ENCODE measurements at regions not wholly inside any gene's neighbourhood (a gene's known extent, or its start where the extent isn't known, plus 50 kb on each side); places are given as distances from the start of the nearest gene placed in this dataset.

DNA sequence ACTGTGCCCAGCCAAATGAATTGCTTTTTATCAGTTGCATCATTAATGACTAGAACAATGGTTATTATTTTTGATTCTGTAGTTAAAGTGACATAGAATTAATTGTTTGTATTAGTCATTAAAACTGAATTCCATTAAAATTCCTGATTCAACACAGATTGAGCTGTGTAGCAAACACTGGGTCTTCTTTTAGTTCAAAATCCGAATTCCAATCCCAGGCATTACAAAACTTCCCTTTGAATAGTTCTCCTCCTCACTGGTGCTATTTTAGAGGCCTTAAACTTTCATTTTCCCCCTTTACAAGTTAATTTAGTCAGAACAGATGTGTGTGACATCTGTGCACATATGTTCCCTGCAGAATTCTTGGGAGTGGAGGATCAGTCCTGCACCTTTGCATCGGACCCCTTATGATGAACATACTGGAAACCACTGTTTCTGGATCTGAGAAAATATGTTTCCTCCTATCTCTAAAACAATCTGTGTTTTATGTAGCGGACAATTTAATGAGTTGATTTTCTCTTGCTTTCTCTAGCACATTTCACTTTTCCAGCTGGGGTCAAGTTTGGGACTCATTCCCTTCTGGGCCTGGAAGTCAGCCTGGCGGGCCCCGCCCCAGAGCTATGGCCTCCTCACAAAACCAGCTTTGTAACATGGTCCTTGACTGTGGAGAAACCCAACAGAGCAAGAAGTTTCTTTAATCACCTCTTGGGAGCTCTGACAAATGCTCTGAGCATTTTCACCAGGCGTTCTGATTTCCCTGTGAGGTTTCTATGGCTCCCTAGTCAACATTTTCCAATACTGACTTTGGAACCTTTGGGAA is 87.9 kb upstream of the MAMDC2 start:
- DNase-seq (ENCODE audit: low read depth, low spot score) = no peak

DNA sequence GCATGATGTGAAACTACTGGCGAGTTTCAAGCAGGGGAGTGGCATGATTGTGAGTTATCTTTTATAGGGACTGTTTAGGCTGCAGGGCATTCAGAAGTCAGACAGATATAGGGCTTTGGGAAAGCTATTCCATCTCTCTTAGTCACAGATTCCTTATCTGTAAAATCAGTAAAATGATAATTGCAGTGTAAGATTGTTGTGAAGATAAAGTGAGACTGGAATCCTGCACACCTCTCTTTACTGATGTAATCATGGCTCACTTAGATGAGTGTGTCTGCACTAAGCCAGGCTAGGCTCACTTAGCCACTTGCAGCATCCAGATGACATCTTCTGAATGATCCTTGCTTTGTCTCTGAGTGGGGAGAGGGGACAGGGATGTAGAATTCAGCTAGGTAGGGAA is 81.8 kb upstream of the MAMDC2 start:
- no peak for DNase-seq (ENCODE audit: low read depth, low spot score)

GRCh38 chr9:69963803-69964202 is 79.8 kb upstream of the MAMDC2 start:
- peak; percentile 50 for DNase-seq (ENCODE audit: low read depth, low spot score)

GRCh38 chr9:69964446-69964845 is 79.2 kb upstream of the MAMDC2 start:
- DNase-seq (ENCODE audit: low read depth, low spot score) = no peak

DNA sequence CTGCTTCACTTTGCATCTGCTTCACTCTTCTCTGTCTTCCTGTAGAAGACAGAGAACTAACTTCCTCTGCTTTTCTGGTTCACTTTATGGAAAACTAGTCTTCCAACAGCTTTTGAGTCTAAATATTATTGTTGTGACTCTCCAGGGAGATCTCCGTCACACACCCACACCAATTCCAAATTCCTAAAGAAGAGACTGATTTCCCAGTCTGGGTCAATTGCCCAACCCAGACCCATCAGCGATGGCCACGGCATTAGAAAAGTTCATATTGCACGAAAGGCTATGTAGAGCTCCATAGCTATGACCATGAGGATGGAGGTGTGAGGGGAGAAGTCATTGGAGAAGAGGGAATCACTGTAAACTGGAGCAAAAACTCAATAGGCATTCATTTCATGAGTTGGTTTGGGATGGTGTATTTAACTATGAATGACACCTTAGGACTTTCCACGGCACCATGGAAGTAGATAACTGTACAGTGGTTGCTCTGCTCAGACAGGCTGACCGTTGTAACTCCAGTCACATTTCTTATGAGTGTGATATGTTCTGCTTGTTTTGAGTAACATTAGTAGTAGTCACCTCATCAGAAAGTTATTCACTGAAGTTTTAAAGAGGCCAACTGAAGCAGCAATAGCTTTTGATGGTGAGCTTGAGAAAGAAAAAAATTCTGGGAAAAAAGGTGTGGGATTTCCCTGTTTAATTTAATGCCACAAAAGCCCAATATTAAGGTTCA is 78.1 kb upstream of the MAMDC2 start:
- no peak for DNase-seq (ENCODE audit: low read depth, low spot score)

GRCh38 chr9:69967344-69967743 is 76.3 kb upstream of the MAMDC2 start:
- no peak for DNase-seq (ENCODE audit: low read depth, low spot score)

DNA sequence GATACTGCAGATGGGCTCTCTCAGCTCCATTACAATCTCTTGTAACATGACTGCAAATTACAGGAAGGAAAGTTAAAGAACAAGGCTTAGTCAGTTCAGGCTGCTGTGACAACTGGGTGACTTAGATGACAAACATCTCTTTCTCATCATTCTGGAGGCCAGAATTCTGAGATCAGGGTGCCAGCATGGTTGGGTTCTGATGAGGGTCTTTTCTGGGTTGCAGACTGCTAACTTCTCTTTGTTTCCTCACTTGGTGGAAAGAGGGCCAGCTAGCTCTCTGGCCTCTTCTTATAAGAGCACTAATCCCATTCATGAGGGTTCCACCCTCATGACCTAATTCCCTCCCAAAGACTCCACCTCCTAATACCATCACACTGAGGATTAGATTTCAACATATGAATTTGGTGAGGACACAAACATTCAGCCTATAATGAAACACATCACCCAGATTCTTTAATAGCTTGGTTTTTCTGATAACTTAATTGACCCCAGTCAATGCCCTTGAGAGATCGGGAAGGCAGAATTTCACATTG is 73.6 kb upstream of the MAMDC2 start:
- DNase-seq (ENCODE audit: low read depth, low spot score) = no peak

- peak; percentile 86 for DNase-seq (ENCODE audit: low read depth, low spot score)
These were observed 71.8 kb upstream of the MAMDC2 start for GRCh38 chr9:69971643-69972449.

GRCh38 chr9:69975681-69976080 is 68.0 kb upstream of the MAMDC2 start:
- DNase-seq (ENCODE audit: low read depth, low spot score) = peak; percentile 49

DNA sequence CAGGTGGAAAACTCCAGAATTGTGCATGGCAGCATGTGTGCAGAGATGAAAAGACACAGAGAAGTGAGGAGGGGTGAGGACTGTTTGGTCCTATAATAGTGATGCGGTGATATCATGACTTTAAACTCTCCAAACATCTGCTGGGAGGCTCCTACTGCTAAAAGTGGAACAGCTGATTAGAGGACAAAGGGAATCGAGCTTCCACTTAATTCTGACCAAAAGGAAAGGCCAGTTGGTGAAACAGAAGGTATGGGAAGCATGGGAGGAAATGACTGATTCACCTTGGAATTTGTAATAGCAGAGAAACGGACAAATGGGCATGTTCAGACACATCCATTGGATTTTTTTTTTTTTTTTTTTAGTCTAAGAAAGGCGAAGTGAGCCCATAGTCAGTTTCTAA is 67.5 kb upstream of the MAMDC2 start:
- DNase-seq (ENCODE audit: low read depth, low spot score) = peak; percentile 84

DNA sequence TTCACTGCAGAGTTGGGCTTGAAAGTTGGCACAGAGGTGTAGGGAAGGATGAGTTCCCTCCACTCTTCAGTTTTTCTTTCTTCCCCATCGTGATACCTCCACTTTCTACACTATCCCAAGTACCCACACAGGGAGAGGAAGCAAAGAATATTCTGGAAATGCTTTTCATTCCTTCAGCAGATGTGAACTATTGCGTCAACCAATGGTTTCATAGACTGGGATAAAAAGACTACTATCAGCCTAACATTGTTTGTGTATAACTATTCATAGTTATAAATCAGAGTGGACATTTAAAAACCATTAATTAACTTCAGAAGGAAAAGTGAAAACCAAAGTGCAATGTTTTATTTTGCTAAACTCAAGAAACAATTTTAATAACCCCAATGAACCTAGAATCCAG is 63.6 kb upstream of the MAMDC2 start:
- DNase-seq (ENCODE audit: low read depth, low spot score) = no peak

- no peak for DNase-seq (ENCODE audit: low read depth, low spot score)
These were observed 63.1 kb upstream of the MAMDC2 start for GRCh38 chr9:69980591-69980990.

DNA sequence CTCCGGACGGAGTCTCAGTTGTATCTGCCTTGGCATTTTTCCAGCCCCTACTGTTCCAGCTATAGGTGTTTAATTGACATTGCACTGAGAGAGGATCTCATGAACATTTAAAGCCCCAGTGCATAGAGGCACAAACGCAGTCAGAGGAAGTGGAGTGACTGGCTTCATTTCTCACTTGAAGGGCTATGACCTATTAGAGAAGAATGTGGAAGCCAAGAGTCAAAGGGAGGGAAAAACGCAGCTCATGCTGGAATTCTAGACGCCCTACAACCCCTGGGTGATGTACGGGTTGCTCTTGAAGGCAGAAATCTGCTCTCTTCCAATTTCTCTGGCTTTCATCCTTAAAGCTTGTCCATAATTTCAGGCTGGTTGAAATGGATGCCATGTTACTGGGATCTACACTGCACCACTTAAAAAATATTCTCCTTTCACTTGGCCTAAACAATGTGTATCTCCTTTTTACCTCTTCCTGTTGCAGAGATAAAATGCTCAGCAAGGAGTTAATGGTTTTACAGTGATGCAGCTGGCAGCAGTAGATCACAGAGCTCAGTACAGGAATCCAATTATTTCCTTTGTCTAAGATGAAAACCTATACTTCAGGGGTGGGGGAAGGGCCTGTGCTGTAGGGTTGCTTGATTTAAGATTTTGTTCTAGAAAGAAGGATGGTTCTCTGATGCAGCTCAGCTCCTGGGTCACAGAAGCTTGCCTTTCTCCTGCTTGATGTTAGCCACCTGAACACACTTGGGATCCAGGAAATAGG is 61.8 kb upstream of the MAMDC2 start:
- peak; percentile 54 for DNase-seq (ENCODE audit: low read depth, low spot score)

DNA sequence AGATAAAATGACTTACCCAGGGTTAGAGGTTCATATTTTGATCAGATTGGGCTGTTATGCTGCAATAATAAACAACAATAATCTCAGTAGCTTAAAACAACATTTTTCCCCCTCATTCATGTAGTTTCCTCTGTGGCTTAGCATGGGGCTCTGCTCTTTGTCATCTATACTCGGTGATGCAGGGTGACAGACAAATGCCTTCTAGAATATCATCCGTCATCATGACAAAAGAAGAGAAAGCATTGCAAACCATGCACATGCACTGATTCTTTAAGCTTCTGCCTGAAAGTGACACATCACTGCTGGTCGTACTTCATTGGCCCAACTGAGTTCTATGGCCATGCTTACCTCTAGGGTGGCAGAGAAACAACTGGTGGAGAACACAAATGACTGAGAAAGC is 58.8 kb upstream of the MAMDC2 start:
- no peak for DNase-seq (ENCODE audit: low read depth, low spot score)

DNA sequence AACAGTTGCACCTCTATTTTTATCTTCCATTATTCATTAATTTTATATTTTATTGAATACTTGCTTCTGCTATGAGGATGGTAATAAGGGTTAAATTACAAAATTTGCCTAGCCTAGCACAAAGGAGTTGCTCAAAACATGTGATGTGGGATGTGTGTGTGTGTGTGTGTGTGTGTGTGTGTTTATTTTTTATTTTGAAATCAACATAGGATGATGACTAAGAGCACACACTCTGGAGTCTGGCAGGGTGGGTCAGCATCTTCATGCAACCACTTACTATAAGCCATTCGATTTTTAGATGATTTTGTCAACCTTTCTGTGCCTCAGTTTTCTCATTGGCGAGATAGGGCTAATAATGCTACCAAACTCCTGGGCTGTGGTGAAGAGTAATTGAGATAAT is 57.7 kb upstream of the MAMDC2 start:
- no peak for DNase-seq (ENCODE audit: low read depth, low spot score)

- no peak for DNase-seq (ENCODE audit: low read depth, low spot score)
These were observed 56.7 kb upstream of the MAMDC2 start for GRCh38 chr9:69986970-69987369.

DNA sequence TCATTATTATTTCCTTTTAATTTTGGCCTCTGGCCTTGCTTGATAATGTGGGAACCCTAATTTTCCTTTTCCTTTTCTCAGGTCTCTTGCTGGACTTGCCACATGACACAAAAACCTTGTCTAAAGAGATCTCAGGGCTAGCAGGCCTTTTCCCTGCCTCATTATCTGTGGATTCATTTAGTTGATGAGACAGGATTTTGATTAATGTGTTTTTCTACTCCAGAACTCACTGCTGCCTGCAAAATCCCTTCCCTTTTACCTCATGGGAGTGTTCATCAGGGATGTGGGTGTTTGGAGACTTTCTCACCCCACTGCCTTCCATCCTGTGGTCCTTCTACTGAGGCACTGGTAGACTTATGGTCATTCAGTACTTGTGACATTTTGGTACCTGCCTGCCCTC is 56.2 kb upstream of the MAMDC2 start:
- DNase-seq (ENCODE audit: low read depth, low spot score) = no peak

- DNase-seq (ENCODE audit: low read depth, low spot score) = no peak
These were observed 50.5 kb upstream of the MAMDC2 start for GRCh38 chr9:69993110-69993509.

All from astrocyte of the hippocampus (primary cell).